GM21390 (cell line): ENCODE measurements at regions not wholly inside any gene's neighbourhood (a gene's known extent, or its start where the extent isn't known, plus 50 kb on each side); places are given as distances from the start of the nearest gene placed in this dataset.

ENCODE experiments used
- ATAC-seq: cut with Tn5 transposase; IDR thresholded peaks from one replicate; pipeline ENCODE4 v1.9.1; 2021; ENCODE audit not compliant: unreplicated experiment

DNA sequence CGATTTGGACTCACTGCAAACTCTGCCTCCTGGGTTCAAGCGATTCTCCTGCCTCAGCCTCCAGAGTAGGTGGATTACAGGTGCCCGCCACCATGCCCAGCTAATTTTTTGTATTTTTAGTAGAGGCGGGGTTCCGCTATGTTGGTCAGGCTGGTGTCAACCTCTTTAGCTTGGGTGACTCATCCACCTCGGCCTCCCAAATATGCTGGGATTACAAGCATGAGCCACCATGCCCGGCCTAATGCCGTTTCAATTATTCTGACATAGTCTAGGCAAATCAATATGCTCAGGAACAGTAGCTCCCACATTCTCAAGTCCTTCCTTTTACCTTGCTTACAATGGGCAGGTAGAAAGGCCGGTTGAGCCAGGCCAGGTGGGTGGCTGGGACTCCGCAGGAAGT, 82.0 kb upstream of the EEA1 start:
- no peak for ATAC-seq

GRCh38 chr12:93015871-93016751, 87.0 kb upstream of the EEA1 start:
- ATAC-seq = no peak

GRCh38 chr12:93016752-93017350, 87.8 kb upstream of the EEA1 start:
- no peak for ATAC-seq

GRCh38 chr12:93018610-93019009, 89.5 kb upstream of the EEA1 start:
- no peak for ATAC-seq

DNA sequence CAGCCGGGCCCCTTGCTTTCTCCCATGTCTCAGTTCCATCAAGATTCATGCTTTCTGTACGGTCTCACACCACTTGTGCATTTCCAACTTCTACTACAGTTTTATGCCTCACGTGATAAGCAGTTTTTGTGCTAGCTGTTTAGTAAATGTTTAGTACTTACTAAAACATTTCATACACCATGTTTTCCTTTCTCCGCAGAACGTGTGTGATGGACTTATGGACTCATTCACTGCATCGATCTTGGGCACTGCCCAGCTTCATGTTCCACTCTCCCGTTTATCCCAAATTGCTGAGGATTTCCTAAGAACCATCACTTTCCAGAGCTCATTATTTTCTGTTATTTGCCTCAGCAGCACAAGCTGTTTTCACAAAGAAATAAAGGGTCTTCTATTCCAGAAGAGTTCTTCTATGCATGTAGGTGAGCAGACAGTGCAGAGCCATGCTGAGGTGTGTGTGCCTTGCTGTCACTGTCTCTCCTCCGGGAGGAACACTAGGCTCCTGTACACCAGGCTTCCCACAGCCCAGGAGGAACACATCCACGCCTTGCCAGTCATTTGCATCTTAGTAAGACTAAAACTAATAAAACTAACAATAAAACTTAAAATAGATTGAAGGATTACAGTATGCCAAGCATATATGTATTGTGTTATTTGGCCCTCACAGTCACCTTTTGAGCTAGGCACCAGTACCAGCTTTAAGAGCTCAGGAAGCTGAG, 90.3 kb upstream of the EEA1 start:
- ATAC-seq = no peak

GRCh38 chr12:93019975-93020630, 91.0 kb upstream of the EEA1 start:
- no peak for ATAC-seq

DNA sequence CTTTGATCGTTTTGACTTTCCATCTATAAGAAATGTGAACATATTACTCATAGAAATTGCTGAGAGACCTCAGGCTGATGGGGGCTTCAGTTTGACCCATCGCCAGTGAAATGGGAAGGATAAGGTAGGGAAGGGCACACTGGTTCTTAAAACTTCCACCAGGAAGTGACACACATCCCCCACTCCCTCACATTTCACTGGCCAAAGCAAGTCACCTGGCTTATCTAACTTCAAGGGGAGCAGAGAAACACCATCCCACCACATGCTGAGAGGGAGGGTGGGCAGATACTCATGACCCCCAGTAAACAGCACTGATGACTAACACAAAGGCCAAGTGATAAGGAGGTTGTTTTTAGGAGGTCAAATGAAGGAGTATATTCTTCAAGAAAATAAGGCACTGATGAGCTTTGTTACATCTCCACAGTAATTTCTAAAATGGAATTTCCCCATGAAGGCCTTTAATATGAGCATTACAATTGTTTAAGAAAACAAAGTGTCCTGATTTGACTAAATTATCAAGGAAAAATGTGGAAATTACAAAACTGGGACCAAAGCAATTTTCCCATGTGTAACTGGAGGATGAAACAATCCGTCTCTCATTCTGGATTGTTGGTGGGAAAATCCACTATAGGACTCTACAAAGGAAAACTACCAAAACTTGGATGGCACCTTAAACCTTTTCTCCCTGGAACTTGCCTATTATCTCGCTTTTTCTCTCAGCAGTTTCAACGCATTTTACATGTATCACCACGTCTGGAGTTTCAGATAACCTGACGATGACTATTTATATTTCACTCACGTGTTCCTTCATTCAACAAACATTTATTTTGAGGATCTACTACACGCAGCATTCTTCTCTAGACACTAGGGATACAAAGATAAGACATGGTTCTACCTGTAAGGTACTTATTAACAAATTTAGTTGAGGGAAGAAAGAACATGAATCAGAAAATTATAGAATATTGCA, 91.8 kb upstream of the EEA1 start:
- ATAC-seq = no peak

DNA sequence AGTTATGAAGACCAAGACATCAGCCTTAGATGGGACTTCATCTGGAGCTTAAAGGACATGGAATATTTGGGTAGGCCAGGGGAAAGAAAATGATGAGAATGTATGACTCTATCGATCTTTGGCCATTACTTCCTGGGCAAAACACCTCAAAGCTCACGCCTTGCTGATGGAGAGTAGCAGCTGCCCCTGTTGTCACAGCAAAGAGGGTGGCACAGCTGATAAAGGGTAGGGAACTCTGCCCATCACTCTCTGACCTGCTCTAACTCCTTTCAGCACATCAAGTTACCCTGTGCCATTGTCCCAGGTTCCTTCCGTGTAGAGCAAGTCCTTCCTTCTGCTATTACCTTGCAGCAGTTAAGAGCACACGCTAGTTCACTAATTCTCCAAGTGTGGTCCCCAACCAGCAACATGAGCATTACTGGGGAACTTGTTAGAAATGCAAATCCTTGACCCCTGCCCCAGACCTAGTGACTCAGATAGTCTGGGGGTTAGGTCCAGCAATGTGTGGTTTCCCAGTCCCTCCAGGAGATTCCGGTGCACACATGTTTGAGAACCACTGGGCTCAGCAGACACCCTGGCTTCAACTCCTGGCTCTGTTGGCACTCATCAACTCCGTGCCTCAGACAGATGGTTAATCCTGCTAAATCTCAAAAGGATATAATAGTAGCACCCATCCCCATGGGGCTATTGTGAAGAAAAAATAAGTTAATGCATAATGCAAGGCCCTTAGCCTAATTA, 93.7 kb upstream of the EEA1 start:
- no peak for ATAC-seq

DNA sequence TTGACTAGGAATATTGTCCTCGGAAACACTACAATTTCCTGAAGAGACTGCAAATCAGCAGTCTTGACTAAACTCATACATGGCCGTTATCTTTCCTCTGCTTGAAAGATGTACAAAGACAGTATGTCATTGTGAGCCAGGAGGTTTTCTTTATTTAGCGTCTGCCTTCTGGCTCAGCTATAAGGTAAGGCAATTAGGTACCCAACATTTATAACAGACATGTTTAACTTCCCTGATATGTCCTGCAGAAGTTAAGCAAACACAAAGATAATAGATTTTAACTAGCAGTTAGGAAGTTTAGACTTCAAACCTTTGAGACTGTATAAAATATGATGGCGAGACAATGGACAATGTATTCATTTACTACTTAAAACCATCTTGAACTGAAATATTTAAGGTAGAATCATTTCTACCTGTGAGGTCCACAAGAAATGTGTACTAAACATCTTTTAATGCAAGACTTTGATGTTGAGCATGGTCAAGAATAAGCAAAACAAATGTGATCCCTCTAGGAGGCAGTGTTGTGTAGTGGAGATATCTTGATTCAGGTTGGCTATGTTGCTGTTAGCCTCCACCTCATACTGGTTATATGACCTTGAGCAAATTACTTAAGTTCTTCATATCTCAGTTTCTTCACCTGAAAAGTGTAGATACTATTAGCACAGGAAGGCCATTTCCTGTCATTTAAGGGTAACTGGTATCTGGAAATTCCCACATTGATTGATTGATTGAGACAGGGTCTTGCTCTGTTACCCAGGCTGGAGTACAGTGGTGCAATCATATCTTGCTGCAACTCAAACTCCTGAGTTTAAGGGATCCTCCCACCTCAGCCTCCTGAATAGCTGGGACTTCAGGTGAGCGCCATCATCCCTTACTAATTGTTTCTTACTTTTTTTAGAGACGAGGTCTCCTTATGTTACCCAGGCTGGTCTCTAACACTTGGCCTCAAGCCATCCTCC, 96.3 kb upstream of the EEA1 start:
- no peak for ATAC-seq

GRCh38 chr12:93027041-93027440, 97.9 kb upstream of the EEA1 start:
- ATAC-seq = no peak

- no peak for ATAC-seq
Observed at GRCh38 chr12:93029091-93029490, 100.0 kb upstream of the EEA1 start.

- ATAC-seq = no peak
Observed at GRCh38 chr12:93031028-93031427, 101.9 kb upstream of the EEA1 start.

DNA sequence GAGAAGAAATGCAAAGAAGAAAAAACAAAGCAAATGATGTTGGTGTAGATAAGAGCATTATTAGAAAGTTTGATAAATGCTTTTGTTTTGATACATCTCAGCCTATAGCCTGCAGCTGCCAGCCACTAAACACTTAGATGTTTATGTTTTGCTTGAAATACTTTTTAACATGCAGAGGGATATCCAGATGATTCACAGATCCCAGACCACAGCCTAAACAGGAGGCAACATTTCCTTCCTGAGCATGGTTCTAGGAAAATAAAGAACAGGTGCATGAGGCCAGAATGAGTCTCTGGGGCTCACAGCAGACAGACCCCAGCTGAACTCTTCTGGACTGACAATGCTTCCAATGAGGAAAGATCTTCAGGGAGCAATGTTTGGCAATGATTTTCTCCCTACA, 103.7 kb upstream of the EEA1 start:
- no peak for ATAC-seq

DNA sequence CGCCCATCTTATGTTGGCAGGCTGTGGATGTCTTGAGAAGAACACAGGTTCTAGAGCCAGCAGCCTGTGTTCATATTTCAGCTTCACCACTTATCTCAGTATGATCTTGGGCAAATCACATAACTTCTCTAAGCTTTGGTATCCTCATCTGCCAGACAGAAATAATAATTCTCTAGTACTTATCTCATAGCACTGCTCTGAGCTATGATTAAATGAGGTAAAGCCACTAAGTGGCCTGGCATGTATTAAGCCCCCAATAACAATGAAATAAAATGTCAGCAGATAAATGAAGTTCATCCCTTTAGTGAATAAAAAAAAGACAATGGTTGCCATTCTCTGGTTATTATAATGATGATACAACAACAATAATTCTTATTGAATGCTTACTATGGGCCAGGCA, 104.9 kb upstream of the EEA1 start:
- no peak for ATAC-seq

GRCh38 chr12:93039062-93039461, 110.0 kb upstream of the EEA1 start:
- ATAC-seq = no peak

GRCh38 chr12:93039930-93040329, 110.8 kb upstream of the EEA1 start:
- no peak for ATAC-seq

GRCh38 chr12:93040367-93040766, 111.3 kb upstream of the EEA1 start:
- ATAC-seq = no peak

GRCh38 chr12:93041416-93041815, 112.3 kb upstream of the EEA1 start:
- no peak for ATAC-seq

DNA sequence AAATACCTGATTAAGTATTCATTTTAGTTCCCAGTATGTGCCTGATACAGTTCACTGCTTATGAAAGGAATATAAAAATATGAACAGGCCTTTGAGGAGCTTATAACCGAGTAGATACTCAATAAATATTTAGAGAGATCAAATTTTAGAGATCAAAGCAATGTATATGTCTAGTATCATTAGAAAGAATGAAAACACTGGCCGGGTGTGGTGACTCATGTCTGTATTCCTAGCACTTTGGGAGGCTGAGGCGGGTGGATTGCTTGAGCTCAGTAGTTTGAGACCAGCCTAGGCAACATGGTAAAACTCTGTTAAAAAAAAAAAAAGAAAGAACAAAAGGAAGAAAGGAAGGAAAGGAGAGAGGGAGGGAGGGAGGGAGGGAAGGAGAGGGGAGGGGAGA, 113.2 kb upstream of the EEA1 start:
- no peak for ATAC-seq
